AG04450 (cell line): ENCODE measurements at regions not wholly inside any gene's neighbourhood (a gene's known extent, or its start where the extent isn't known, plus 50 kb on each side); places are given as distances from the start of the nearest gene placed in this dataset.

ENCODE experiments used
- CTCF ChIA-PET: fragments of 300-600, 350-600 bp; formaldehyde crosslinking; extraction: SDS; loops from one replicate; lab custom pipeline; 2022; ENCODE audit warnings: antibody characterized with exemption, inconsistent platforms; lab: Charles Lee
- POLR2A ChIA-PET: fragments of 350-600 bp; formaldehyde crosslinking; extraction: SDS; loops from one replicate; lab custom pipeline; 2021; ENCODE audit warnings: antibody characterized with exemption, inconsistent platforms; lab: Yijun Ruan, JAX
- DNase-seq: peaks from one replicate; pipeline ENCODE4 v3.0.0-alpha.2; 2011; ENCODE audit warnings: low read depth, low spot score
- H3K27ac ChIP-seq: one replicate; pipeline ENCODE4 v1.5.1; 2012; ENCODE audit warnings: low read depth, low read length, control low read depth
- H3K27me3 ChIP-seq: one replicate; pipeline ENCODE4 v1.6.0; 2012; ENCODE audit warnings: low read length; ENCODE audit not compliant: control insufficient read depth, insufficient read depth
- H3K4me3 ChIP-seq: 2 replicates; pipeline ENCODE4 v1.5.1; 2011; ENCODE audit warnings: mild to moderate bottlenecking, low read depth, low read length, control low read depth
- H3K9me3 ChIP-seq: 2 replicates; pipeline ENCODE4 v1.5.1; 2012; ENCODE audit warnings: low read length; ENCODE audit not compliant: control insufficient read depth, insufficient read depth
- CTCF ChIP-seq: IDR thresholded peaks from 2 replicates; pipeline ENCODE4 v1.5.1; 2011; ENCODE audit warnings: low read depth, low read length, control low read depth, inconsistent platforms

- POLR2A ChIA-PET: no interaction called here
- H3K27me3 ChIP-seq: no peaks in the 10 kb centered on the region
- TF ChIP-seq CTCF: no peak
- no peak overlapping the region for H3K4me3 ChIP-seq
- no peak overlapping the region for H3K27ac ChIP-seq
- no peaks in the 10 kb centered on the region for H3K9me3 ChIP-seq
- DNase-seq: no peak
- CTCF ChIA-PET: no interaction called here
These were observed 381.3 kb upstream of the FAM47C start for GRCh38 chrX:36626898-36627297.

GRCh38 chrX:36640232-36640631 is 367.9 kb upstream of the FAM47C start:
- POLR2A ChIA-PET: no interaction called here

GRCh38 chrX:36642052-36642451 is 366.1 kb upstream of the FAM47C start:
- H3K27me3 ChIP-seq: no peaks in the 10 kb centered on the region
- POLR2A ChIA-PET: no interaction called here
- H3K9me3 ChIP-seq: no peaks in the 10 kb centered on the region
- no peak overlapping the region for H3K4me3 ChIP-seq
- CTCF ChIA-PET: no interaction called here
- no peak for DNase-seq
- no peak overlapping the region for H3K27ac ChIP-seq
- TF ChIP-seq CTCF: no peak

More at GRCh38 chrX:36640232-36640631, 367.9 kb upstream of the FAM47C start:
- no peak for TF ChIP-seq CTCF
- DNase-seq: no peak
- Histone ChIP-seq H3K27me3 (no peaks in the 10 kb centered on the region), H3K4me3 (no peak overlapping the region), H3K9me3 (no peaks in the 10 kb centered on the region), H3K27ac (no peak overlapping the region)
- CTCF ChIA-PET: no interaction called here

- no peak for DNase-seq
- ChIA-PET CTCF (no interaction called here), POLR2A (no interaction called here)
- Histone ChIP-seq H3K9me3 (no peaks in the 10 kb centered on the region), H3K27me3 (no peaks in the 10 kb centered on the region), H3K27ac (no peak overlapping the region), H3K4me3 (no peak overlapping the region)
- TF ChIP-seq CTCF: no peak
These were observed 357.5 kb upstream of the FAM47C start for GRCh38 chrX:36650622-36651021.

GRCh38 chrX:36683507-36683906 is 324.7 kb upstream of the FAM47C start:
- ChIA-PET POLR2A (no interaction called here), CTCF (no interaction called here)
- Histone ChIP-seq H3K4me3 (no peak overlapping the region), H3K27ac (no peak overlapping the region), H3K27me3 (no peaks in the 10 kb centered on the region), H3K9me3 (no peaks in the 10 kb centered on the region)
- no peak for DNase-seq
- no peak for TF ChIP-seq CTCF
